ENCODE measurements at regions not wholly inside any gene's neighbourhood (a gene's known extent, or its start where the extent isn't known, plus 50 kb on each side); places are given as distances from the start of the nearest gene placed in this dataset.
"Not testable (repeated sequence)": the region's sequence is repeated elsewhere in the genome, so short reads cannot be mapped to it uniquely, and the experiment has no call there.

DNA sequence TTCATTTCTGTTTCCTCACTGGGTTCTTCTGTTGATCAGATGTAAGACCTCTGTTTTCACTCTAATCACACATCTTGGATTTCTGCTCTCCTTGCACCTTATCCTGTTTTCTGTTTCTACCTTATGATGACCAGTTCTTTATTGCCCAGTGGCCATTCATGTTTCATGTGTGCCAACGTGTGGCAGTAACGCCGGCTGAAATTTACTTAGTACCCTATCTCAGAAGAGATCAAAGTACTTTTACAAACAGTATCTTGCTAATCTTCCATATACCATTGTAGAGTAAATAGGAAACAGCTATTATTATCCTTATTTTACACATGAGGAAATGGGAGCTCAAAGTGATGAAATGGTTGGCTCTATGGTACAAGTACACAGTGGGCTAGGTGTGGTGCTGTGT is 74.0 kb downstream of the GATA3 start:
- DNase-seq = no peak

DNA sequence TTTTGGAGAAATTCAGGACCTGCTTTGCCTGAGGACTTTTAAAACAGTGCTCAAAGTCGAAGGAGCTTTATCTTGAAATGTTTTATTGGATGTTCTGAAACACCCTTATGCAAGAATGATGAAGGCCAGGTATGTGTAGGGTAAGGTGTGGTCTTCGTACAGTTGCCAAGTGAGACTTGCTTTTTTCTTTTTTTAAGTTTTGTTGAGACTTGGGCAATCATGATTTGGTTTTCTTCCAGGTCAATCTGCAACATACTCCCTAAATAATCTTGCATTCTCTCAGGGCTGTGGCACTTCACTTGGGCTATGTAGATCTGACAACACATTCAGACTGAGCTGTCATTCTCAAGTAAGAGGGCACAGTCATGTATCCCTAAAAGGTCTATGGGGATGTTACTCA is 75.0 kb downstream of the GATA3 start:
- no peak for DNase-seq

DNA sequence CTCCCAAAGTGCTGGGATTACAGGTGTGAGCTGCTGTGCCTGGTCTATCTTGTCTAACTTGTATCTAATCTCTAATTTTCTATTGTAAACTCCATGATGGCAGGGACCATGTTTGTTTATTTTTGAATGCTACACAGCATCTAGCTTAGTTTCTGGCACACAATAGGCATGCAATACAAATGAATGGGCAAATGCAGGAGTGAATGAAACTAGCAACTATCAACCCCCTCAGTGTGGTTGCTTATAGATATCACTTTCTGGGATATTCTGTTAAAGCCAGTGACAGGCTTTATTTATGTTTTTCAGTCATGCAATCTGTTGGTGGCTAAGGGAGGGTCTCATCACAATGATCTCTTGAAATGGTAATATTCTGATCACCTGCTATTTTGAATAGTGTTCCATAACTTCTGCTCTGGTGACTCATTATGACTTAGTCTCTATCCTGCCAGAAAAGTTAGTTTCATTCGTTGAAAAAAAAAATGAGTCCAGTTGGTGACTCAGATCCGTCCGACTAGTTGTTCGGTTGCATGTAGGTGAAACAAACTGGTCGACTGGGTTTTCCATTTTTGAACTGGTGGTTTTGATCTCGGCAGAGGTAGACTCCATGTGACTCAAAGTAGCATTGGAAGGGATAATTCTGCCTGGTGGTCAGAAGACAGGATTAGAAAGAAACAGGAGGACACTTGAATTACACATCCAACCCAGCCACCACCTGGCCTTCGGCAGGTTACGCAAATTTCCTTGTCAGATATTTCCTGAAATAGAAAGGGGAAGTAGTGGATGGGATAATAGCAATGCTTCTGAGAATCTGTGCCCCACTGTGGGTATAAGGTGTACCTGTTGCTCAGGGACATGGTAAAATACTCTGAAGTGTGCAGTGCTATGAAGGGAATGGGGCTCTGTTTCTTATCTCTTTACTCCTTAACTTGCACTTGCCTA is 76.8 kb downstream of the GATA3 start:
- no peak for DNase-seq

DNA sequence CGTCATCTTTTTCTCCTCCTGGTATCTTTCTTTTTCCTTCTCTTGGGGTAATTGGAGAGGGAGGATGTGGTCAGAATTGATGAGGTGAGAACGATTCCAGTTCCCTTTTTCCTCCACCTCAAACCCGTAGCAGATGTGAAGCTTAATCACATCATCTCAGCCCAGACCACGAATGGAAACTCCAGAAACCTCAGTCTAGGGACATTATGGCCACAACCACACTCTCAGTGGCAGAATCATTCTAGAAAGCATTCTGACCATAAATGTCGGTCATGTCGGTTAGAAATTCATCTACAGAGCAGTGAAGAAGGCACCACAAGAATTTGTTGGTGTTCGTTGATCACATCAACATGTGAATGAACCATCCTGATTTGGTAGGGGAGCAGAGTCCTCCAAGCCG is 78.7 kb downstream of the GATA3 start:
- no peak for DNase-seq

DNA sequence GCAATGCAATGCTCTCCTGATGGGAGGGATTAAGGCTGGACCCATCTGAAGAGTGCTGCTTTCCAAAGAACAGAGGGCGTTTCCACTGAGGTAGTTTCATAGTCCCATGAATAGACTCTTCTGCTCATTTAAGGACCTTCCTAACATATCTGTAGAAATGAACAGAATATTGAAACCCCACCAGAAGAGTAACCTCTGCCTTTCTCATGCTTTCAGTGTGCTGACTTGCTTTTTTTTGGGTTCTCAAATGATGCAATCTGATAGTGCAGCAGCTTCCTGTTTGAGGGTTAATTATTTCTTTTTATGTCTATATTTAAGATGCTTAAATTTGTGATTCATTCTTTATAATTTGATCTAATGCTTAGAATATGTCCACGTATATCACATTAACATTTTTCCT is 82.2 kb downstream of the GATA3 start:
- DNase-seq = no peak

DNA sequence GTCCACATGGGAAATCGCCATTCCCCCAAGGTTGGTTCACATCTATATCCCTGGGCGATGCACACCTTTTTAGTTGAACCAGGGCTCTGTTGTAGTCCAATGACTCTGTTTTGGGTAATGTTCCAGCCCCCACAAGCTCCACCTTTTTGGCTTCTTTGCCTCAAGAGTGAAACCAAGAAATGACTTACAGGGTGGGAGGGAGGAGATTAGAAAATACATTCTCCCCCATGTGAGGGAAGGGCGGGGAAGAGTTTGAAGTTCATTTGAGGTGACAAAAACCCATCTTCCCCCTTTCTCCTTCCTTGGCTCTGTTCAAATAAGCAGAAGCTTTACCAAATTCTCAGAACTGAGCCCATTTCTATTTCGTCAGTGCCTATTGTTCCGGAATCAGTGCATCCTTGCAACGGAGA is 82.8 kb downstream of the GATA3 start:
- no peak for DNase-seq

DNA sequence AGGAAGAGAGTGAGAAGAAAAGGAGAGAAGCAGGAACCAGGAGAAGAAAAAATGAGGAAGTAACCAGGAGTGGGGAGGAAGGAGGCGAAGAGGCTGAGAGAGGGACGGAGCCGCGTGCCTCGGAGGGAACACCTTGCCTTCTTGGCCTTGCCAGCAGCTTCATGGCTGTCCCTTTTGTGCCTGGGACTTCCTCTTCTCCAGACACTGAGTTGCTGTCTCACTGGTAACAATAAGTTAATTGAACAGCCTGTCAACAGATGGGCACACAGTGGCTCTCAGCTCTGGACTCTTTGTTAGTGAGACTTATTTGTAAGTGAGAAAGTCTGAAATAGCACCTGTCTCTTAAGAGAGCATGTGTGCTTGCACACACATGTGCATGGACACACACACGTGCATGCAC is 83.2 kb downstream of the GATA3 start:
- DNase-seq = no peak

DNA sequence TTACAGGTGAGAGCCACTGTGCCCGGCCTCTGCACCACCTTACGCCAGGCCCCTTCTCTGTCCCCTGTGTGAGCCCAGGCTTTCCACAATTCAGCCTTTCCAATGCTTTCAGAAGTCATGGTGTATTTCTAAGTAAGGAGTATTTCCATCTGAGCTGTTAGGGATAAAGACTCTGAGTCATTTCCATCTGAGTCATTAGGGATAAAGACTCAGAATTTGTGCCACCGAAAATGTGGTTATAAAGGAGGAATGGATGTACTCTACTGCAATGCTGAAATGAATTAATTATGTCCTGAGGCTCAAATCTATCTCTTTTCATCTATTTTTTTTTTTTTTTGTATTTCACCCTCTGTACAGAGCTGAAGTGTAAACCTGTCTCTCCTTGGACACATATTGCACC is 84.0 kb downstream of the GATA3 start:
- DNase-seq = no peak

DNA sequence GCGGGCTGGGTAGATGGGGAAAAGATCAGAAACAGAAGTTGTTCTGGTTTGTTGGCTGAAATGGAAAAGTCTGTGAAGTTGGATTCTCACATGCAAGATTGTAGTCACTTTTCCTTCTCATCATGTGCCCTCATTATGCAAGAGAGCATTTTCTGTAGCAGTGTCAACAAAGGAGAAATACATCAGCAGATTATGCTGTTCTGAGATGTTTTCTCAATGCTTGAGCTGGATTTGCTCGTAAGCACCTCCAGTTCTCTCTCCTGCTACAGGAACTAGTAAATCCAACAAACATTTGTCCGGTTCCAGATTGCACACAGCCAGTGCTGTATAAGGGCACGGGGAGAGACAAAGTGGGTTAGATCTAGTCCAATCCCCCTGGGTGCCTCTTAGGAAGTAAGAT is 90.0 kb downstream of the GATA3 start:
- DNase-seq = no peak

DNA sequence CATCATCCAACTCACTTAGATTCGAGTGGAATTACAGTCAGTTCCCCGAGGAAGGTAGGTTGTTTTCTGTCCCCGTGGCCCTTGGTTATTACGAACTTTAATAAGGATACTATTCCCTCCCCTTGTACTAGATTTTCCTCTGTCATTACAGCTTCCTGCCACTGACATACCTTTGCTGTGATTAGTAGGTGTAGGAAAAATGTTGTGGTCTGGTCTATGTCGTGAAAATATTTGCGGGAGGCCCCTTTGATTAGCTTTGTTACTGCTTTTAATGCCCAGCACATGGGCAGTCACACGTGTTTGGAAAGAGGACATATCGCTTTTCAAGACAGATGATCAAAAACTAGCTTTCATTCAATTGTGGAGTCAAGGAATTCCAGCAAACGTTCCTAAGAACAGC is 92.2 kb downstream of the GATA3 start:
- no peak for DNase-seq

DNA sequence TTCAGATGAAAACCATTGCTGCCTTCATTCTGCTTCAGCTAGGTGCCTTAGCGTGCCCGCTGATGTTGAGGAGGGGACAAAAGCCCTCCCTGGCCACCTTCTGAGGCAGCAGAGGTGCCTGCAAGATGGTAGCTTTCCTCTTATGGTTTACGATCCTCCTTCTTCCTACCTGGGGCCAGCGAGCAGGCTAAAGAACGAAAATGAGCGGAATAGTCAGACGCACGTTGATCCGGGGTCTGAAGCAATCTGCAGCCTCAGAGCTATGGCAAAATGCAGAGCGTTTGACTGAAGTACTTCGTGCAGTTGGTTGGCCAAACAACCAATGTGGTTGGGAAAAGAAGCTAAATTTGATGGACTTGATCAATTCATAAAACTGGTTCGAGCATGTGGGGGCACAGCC is 95.5 kb downstream of the GATA3 start:
- DNase-seq = no peak

DNA sequence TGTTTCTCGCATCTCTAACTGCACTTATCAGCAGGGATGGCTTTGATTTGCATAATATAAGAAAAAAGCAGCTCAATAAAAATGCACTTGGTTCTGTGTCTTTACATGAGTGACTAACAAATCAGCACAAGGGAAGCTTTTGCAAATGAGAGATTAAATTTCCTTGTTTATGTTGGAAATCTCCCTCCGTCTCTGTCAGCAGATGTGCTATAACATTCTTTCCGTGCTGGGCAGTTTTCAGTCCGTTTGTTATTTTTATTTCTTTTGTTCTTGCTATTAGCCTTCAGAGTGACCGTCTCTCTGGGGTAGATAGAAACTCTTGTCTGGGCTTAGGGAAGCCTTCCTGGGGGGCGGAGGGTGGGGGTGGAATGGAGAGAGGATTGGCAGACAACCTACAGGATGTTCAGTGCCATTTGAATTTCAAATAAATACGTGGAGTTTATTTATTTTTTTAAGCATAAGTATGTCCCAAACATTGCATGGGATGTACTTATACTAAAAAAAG is 96.0 kb downstream of the GATA3 start:
- no peak for DNase-seq

DNA sequence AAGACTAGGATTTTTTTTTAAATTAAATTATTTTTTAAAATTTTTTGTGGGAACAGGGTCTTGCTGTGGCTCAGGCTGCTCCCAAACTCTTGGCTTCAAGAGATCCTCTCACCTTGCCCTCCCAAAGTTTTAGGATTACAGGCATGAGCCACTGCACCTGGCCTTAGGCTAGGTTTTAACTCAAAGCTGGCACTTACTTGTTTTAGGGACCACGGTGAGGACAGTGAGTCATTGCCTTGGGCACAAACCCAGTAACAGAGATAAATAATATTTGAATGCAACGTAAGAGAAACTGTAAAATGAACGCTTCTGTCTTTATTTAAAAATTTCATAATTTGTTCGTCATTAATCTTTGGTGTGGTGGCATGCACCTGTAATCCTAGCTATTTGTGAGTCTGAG is 96.6 kb downstream of the GATA3 start:
- no peak for DNase-seq

DNA sequence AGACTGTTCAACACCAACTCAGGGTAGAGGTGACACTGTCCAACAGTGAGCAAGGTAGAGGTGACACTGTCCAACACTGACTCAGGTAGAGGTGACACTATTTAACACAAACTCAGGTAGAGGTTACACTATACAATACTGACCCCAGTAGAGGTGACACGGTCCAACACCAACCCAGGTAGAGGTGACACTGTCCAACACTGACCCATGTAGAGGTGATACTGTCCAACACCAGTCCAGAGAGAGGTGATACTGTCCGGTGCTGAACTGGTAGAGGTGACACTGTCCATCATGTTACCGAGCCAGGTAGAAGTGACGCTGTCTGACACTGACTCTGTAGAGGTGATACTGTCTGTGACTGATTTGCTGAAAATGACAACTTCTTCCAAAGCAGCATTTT is 102.4 kb downstream of the GATA3 start:
- DNase-seq = no peak

DNA sequence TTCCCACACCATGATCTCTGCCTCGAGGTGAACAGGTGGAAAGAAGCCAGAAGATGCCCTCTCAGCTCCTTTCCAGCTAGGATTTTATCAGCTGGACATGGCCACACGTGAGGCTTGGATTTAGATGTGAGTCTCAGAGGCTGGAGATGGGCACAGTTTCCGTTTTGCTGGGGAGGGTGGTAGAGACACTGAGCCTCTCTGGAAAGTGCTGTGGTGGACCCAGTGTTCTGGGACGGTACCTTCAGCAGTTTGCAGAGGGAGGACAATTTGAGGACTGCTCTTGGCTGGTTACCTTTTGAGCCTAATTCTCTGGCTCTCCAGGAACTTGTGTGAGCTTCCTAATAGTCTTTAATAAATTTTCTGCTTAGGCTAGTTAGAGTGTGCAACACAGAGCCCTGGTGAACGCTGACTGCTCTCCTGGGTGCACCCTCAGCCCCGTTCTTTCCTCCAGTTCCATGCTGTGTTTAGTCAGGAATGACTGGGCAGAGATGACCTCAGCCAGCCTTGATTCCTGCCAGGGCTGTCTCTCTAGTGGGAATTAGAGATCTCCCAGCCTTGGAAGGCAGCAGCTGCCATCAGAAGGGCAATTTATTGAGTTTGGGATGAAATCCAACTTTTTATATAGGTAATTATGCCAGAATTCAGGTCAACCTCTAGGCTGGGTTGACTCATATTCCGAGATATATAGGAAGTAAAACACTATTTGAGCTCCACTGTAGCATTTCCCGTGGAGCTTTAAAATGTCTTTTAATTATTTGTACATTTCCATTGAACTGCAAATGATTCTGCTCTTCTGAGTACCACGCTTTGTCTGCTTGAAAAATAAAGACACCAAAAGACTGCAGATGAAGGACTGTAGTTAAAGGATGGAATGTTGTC is 103.9 kb downstream of the GATA3 start:
- DNase-seq = no peak

DNA sequence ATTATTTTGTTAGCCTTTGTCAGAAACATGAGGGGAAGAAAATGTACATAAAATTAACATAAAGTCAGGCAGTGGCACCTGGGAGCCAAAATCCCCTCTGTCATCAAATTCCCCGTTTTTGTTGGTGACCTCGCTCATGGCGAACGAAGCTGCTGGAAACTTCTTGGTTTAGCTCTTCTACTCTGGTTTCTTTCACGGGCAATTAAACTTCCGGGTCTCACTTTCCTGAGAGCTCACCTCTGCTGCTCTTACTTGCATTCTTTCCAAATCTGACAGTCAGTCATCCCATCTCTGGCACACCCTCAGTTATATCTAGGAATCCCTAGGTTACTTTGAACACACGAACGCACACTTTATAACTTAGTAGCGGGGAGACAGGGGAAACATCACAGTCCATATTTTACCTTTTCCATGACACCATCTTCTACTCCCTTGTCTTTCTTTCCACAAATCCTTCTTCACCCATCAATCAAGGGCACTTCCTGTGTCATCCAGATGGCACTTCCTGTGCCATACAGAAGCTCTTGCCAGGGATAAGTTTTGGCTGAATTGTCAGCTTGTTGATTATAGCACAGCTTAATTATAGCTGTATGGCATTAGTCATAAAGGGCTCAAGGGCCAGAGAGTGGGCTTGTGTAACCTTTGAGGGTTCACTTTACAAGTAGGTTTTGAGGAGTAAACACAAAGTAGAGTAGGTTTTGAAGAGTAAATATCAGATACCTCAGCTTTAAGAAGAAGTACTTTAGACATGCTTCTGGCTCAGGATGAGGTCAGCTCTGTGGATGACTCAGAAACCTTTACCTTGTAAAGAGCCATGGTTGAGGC is 105.1 kb downstream of the GATA3 start:
- no peak for DNase-seq

DNA sequence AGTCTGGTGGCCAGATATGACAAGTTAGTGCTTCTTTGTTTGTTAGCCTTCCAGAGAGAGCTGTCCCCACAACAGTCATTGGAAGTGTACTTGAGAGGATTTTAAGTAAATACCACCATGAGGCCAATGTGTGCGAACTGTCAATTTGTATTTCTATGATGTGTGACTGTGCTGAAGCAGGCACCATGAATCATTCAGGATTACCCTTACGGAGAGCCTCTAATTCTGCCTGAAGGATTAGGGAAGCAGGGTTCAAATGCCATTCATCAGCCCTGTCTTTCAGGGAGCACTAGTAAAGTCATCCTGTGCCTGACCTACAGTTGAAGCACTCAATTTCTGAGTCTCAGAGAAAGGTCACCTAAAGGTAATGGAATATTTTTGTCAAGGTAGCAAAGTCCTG is 109.3 kb downstream of the GATA3 start:
- DNase-seq = no peak

DNA sequence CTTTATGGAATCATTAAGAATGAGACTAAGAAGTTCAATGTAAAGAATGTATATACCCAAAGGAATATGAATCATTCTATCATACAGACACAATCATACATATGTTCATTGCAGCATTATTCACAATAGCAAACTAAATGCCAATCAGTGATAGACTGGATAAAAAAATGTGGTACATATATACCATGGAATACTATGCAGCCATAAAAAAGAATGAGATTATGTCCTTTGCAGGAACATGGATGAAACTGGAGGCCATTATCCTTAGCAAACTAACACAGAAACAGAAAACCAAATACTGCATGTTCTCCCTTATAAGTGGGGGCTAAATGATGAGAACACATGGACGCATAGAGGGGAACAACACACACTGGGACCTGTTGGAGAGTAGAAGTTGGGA is 110.2 kb downstream of the GATA3 start:
- DNase-seq = not testable (repeated sequence)

DNA sequence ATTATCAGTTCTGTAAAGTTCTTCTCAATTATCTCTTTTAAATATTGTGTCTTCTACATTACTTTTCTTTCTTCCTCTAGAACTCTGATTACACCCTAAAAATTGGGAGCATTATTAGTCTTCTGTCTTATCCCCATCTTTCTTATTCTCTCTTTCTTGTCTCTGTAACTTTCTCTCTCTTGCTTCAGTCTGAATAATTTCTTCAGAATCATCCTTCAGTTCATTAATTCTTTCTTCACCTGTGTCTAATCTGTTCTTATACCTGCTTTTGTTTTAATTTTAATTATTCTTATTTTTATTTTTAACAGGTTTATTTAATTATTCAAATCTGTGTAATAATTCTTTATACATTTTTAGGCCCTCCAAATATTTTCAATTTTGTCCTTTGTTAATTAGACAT is 114.3 kb downstream of the GATA3 start:
- DNase-seq = no peak

DNA sequence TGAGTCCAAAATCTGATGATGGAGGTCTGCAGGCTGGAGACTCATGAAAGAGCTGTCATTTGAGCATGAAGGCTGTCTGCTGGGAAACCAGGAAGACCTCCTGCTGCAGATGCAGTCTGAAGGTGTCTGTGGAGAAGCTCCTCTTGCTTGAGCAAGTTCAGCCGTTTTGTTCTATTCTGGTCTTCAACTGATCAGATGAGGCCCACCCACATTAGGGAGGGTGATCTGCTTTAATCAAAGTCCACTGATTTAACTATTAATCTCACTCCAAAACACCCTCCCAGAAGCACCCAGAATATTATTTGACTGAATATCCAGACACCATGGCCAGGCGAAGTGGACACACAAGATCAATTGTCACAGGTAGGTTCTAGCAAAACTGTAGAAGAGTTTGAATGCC is 116.5 kb downstream of the GATA3 start:
- DNase-seq = no peak

DNA sequence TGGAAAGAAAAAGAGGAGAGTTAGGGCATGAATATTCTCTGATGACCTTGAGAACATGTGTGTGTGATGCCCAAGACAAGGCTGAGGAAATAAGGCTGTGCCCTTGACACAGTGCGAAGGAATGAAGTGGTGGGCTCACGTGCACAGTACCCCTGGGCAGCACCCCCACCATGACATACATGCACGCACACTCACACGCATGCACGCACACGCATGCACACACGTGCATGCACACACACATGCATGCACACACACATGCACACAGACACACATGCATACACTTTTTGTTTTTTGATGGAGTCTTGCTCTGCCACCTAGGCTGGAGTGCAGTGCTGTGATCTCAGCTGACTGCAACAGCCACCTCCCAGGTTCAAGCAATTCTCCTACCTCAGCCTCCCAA is 118.1 kb downstream of the GATA3 start:
- DNase-seq = no peak

DNA sequence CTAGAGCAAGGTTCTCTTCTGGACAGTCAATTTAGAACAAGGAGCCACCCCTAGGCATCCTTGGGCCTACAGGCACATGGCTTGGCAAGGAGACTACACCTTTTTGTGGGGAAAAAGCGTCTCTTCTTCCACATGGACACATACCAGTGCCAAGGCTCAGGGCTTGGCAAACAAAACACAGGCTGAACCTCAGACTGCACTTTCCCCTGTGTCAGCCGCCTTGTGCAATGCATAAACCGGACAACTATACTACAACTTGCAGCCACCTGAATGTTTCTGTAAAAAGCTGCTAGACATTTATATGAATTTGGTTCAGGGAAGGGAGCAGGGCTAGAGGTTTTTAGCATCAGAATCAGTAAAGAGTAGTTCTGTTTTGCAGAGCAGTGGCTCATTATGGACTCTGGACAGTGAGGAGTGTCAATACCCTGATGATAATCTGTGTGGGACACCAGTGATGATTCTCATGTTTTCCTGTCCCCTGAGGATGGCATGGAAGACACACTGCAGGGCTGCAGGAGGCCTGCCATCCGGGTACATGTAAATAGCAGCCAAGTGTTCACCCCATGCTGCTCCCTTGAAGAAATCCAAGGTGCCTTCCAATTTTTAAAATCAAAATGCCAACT is 118.9 kb downstream of the GATA3 start:
- DNase-seq = no peak

DNA sequence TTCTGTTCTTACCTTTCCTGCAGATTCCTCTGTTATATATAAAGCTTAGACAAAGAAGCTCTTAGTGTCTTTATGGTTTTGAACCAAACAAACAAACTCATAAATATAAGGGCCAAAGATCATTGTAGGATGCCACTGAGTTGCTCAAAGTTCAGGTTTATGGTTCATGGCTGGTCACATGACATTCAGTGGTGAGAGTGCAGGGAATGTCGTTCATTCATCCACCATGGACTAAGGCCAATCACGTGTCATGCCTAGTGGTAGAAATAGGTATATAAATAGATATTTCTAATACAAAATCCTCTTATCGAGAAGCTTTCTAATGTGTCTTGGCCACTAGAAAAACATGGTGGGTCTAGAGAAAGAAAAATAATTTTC is 119.4 kb downstream of the GATA3 start:
- no peak for DNase-seq

All from NCI-H510A treated with DMSO at 0.1 percent for 48 hours (cell line).